ENCODE measurements at regions not wholly inside any gene's neighbourhood (a gene's known extent, or its start where the extent isn't known, plus 50 kb on each side); places are given as distances from the start of the nearest gene placed in this dataset.

DNA sequence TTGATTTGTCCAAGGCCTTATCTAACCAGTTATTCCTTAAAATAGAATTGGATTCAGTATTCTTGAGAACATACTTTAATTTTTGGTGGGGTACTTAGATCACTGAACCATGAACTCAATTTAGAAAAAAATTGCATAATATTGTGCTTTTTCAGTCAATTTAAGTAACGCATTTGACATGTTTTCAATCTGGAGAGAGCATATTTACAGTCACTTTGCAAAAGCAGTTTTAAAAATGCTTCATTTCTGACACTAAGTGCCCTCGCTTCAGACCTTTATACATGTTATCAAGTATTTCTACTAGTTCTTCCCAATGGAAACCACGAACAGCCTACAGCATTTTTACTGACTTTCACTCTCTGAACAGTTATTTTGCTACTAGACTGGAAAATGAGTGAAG, 257.1 kb upstream of the NDST4 start:
- TF ChIP-seq CTCF (IDR thresholded peaks at IDR 0.05; ENCODE audit: unreplicated experiment), result no peak
- BruUV-seq (replicated peaks), result no TSS peak
- H3K27ac Mint-ChIP-seq (ENCODE audit: unreplicated experiment), result no peak overlapping the region
- intact Hi-C loops (cut with micrococcal nuclease; ENCODE audit: unreplicated experiment), result no loop called here
- no peaks in the 10 kb centered on the region for H3K4me1 Mint-ChIP-seq (ENCODE audit: low read depth, unreplicated experiment)
- no peaks in the 10 kb centered on the region for H3K36me3 Mint-ChIP-seq (ENCODE audit: insufficient read depth, unreplicated experiment)
- no peaks in the 10 kb centered on the region for H3K9me3 Mint-ChIP-seq (ENCODE audit: low read depth, unreplicated experiment)
- H3K27me3 Mint-ChIP-seq (ENCODE audit: unreplicated experiment), result no peaks in the 10 kb centered on the region
- no peak for DNase-seq
- CTCF ChIA-PET, result no interaction called here
- no peak overlapping the region for H3K4me3 Mint-ChIP-seq (ENCODE audit: low read depth, unreplicated experiment)

DNA sequence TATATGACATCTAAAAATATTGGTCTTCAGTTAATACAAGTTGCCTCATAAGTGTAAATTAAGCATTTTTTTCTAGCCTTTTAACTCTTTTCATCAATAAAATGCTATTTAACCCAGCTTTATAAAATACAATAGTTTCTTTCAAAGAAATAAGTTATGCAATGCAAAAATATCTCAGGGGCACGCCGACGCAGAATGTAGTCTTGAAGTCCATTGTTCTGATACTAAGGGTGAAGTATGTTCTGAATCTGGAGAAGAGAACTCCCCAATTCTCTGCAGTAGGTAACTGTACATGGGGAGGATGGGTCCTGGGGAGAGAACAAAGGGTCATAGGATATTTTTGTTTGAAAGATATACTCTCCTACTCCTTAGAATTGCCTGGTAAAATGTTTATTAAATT, 256.6 kb upstream of the NDST4 start:
- intact Hi-C loops (cut with micrococcal nuclease; ENCODE audit: unreplicated experiment), result no loop called here
- no TSS peak for BruUV-seq (replicated peaks)
- Mint-ChIP-seq H3K36me3 (ENCODE audit: insufficient read depth, unreplicated experiment) (no peaks in the 10 kb centered on the region), H3K9me3 (ENCODE audit: low read depth, unreplicated experiment) (no peaks in the 10 kb centered on the region), H3K4me3 (ENCODE audit: low read depth, unreplicated experiment) (no peak overlapping the region), H3K27ac (ENCODE audit: unreplicated experiment) (no peak overlapping the region), H3K4me1 (ENCODE audit: low read depth, unreplicated experiment) (no peaks in the 10 kb centered on the region), H3K27me3 (ENCODE audit: unreplicated experiment) (no peaks in the 10 kb centered on the region)
- CTCF ChIA-PET, result no interaction called here
- no peak for TF ChIP-seq CTCF (IDR thresholded peaks at IDR 0.05; ENCODE audit: unreplicated experiment)
- no peak for DNase-seq

GRCh38 chr4:115366390-115366789, 253.0 kb upstream of the NDST4 start:
- DNase-seq, result no peak
- CTCF ChIA-PET, result no interaction called here
- no TSS peak for BruUV-seq (replicated peaks)
- no peaks in the 10 kb centered on the region for H3K9me3 Mint-ChIP-seq (ENCODE audit: low read depth, unreplicated experiment)
- no peaks in the 10 kb centered on the region for H3K4me1 Mint-ChIP-seq (ENCODE audit: low read depth, unreplicated experiment)
- no peaks in the 10 kb centered on the region for H3K27me3 Mint-ChIP-seq (ENCODE audit: unreplicated experiment)
- no peak overlapping the region for H3K27ac Mint-ChIP-seq (ENCODE audit: unreplicated experiment)
- no peak overlapping the region for H3K4me3 Mint-ChIP-seq (ENCODE audit: low read depth, unreplicated experiment)
- TF ChIP-seq CTCF (IDR thresholded peaks at IDR 0.05; ENCODE audit: unreplicated experiment), result no peak
- H3K36me3 Mint-ChIP-seq (ENCODE audit: insufficient read depth, unreplicated experiment), result no peaks in the 10 kb centered on the region
- intact Hi-C loops (cut with micrococcal nuclease; ENCODE audit: unreplicated experiment), result no loop called here

GRCh38 chr4:115365185-115365584, 251.8 kb upstream of the NDST4 start:
- no peak overlapping the region for H3K27ac Mint-ChIP-seq (ENCODE audit: unreplicated experiment)
- intact Hi-C loops (cut with micrococcal nuclease; ENCODE audit: unreplicated experiment), result no loop called here

More at GRCh38 chr4:115365185-115365584, 251.8 kb upstream of the NDST4 start:
- Mint-ChIP-seq H3K27me3 (ENCODE audit: unreplicated experiment) (no peaks in the 10 kb centered on the region), H3K36me3 (ENCODE audit: insufficient read depth, unreplicated experiment) (no peaks in the 10 kb centered on the region), H3K9me3 (ENCODE audit: low read depth, unreplicated experiment) (no peaks in the 10 kb centered on the region), H3K4me1 (ENCODE audit: low read depth, unreplicated experiment) (no peaks in the 10 kb centered on the region), H3K4me3 (ENCODE audit: low read depth, unreplicated experiment) (no peak overlapping the region)
- no TSS peak for BruUV-seq (replicated peaks)
- no peak for DNase-seq
- TF ChIP-seq CTCF (IDR thresholded peaks at IDR 0.05; ENCODE audit: unreplicated experiment), result no peak
- CTCF ChIA-PET, result no interaction called here
